Colonic mucosa (tissue), 4 donors: ENCODE measurements at regions not wholly inside any gene's neighbourhood (a gene's known extent, or its start where the extent isn't known, plus 50 kb on each side); places are given as distances from the start of the nearest gene placed in this dataset.
"Not testable (repeated sequence)": the region's sequence is repeated elsewhere in the genome, so short reads cannot be mapped to it uniquely, and the experiment has no call there.

ENCODE experiments used
- DNase-seq: peaks from one replicate; pipeline ENCODE4 v3.0.0-alpha.2; 2020
- H3K27ac ChIP-seq: fragments of 200-600 bp; one replicate; pipeline ENCODE4 v1.8.0; 2021
- H3K27me3 ChIP-seq: fragments of 200-600 bp; one replicate; pipeline ENCODE4 v1.8.0; 2021
- H3K36me3 ChIP-seq: fragments of 200-600 bp; one replicate; pipeline ENCODE4 v1.8.0; 2021
- H3K4me1 ChIP-seq: fragments of 200-600 bp; one replicate; pipeline ENCODE4 v1.8.0; 2021; ENCODE audit warnings: mild to moderate bottlenecking
- H3K4me3 ChIP-seq: fragments of 200-600 bp; one replicate; pipeline ENCODE4 v1.8.0; 2021
- H3K9ac ChIP-seq, 2 donors: one replicate each; pipeline ENCODE4 v1.7.0; 2013; ENCODE audit warnings: control low read depth in 2 of 2, low read depth in 2 of 2, low read length in 2 of 2
- H3K9me3 ChIP-seq: fragments of 200-600 bp; one replicate; pipeline ENCODE4 v1.8.0; 2021
- intact Hi-C: fragments of 100-400 bp; cut with DNase I; formaldehyde crosslinking; loops from one replicate; pipeline ENCODE4 v1.14.1; 2022
- TF ChIP-seq, protein P1 (sequence below): fragments of 200-600 bp; IDR thresholded peaks from one replicate; pipeline ENCODE4 v1.8.0; 2022; ENCODE audit warnings: antibody characterized with exemption, mild to moderate bottlenecking
- donor health status: healthy.
- donor health status: DM: no; HTN: no; CAD: no.
- donor health status: DM: no; HTN: no; CAD: no.

DNA sequence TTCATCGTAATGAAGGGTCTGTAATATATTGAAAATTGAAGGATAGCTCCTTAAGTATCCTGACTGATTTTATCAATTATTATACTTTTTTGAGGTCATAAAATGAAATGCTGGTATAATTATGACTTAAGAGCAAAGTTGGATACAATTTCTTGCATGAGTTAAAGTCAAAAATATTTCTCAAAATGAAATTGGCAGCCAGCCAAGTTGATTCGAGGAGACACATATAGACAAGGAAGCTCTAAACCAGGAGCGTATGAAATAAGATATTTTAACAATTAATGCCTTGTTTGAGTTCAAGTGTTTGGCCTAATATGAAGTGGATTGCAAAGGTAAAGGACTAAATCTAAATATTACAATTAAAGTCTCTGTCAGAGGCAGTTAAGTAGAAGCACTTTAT lies 260.4 kb upstream of the DSEL start:
- Histone ChIP-seq H3K9ac (no peak overlapping the region), H3K27ac (no peak overlapping the region), H3K4me3 (no peak overlapping the region), H3K36me3 (no peaks in the 10 kb centered on the region), H3K4me1 (no peaks in the 10 kb centered on the region), H3K27me3 (no peaks in the 10 kb centered on the region), H3K9me3 (peaks cover 4% of the 10 kb centered on the region)
- TF ChIP-seq, protein P1, sequence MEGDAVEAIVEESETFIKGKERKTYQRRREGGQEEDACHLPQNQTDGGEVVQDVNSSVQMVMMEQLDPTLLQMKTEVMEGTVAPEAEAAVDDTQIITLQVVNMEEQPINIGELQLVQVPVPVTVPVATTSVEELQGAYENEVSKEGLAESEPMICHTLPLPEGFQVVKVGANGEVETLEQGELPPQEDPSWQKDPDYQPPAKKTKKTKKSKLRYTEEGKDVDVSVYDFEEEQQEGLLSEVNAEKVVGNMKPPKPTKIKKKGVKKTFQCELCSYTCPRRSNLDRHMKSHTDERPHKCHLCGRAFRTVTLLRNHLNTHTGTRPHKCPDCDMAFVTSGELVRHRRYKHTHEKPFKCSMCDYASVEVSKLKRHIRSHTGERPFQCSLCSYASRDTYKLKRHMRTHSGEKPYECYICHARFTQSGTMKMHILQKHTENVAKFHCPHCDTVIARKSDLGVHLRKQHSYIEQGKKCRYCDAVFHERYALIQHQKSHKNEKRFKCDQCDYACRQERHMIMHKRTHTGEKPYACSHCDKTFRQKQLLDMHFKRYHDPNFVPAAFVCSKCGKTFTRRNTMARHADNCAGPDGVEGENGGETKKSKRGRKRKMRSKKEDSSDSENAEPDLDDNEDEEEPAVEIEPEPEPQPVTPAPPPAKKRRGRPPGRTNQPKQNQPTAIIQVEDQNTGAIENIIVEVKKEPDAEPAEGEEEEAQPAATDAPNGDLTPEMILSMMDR, result no peak
- no peak for DNase-seq
- intact Hi-C loops, result no loop called here

DNA sequence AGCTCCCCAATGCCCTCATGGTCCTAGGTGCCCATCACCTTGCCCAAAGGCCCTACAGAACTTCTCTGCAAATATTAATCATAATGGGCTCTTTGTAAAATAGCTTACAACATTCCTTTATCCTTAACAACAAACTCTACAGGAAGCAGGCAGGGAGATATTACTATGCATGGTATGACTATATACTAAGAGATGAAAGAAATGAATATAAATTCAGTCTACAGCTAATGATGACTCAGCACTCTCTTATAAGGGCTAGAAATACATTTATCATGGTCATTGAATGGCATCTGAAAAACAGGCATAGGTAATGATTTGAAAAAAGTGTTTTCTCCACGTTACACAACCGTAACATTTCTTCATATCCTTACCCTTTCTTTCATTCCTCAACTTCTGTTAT lies 254.8 kb upstream of the DSEL start:
- Histone ChIP-seq H3K4me3 (no peak overlapping the region), H3K27me3 (no peaks in the 10 kb centered on the region), H3K9ac (no peak overlapping the region), H3K27ac (no peak overlapping the region), H3K4me1 (no peaks in the 10 kb centered on the region), H3K36me3 (no peaks in the 10 kb centered on the region), H3K9me3 (peaks cover 5% of the 10 kb centered on the region)
- intact Hi-C loops, result no loop called here
- no peak for DNase-seq
- TF ChIP-seq, protein P1, result no peak

DNA sequence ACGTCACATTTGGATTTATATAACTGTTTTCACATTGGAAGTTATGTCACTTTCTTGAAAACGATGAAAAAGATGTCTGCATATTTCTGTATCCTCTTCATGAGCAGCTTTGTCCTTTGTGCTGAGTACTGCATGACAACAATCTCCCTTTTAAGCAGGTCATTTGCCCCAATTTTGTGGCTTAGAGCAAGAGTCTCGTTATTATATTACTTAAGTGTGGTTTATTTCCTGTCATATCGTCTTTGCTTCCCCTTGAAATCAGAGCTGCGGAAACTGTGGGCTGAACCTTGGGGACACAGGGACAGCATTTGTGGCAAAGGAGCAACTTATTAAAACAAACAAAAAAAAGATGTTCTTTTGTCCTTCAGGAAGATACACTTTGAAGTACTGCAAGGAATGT lies 254.0 kb upstream of the DSEL start:
- TF ChIP-seq, protein P1, result no peak
- H3K27ac ChIP-seq, result no peak overlapping the region
- H3K36me3 ChIP-seq, result no peaks in the 10 kb centered on the region
- H3K9ac ChIP-seq, result no peak overlapping the region
- no peak overlapping the region for H3K4me3 ChIP-seq
- H3K9me3 ChIP-seq, result peaks cover 5% of the 10 kb centered on the region
- intact Hi-C loops, result no loop called here
- no peak for DNase-seq
- H3K4me1 ChIP-seq, result no peaks in the 10 kb centered on the region
- no peaks in the 10 kb centered on the region for H3K27me3 ChIP-seq

DNA sequence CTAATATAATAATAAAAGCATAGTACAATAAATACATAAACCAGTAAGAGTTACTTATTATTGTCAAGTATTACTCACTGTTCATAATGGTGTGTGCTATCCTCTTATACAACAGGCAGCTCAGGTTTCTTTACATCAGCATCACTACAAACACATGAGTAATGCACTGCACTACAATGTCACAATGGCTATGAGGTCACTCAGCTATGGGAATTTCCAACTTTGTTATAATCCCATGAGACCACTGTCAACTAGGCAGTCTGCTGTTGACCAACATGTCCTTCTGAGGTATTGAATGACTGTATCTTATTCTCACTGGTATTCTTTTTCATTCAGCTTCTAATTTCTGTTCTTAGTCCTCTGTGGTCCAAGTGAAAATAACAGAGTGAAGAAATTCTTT lies 250.4 kb upstream of the DSEL start:
- peaks cover 1% of the 10 kb centered on the region for H3K9me3 ChIP-seq
- H3K9ac ChIP-seq, result no peak overlapping the region
- H3K36me3 ChIP-seq, result no peaks in the 10 kb centered on the region
- H3K27ac ChIP-seq, result no peak overlapping the region
- TF ChIP-seq, protein P1, result no peak
- no peaks in the 10 kb centered on the region for H3K27me3 ChIP-seq
- intact Hi-C loops, result no loop called here
- no peaks in the 10 kb centered on the region for H3K4me1 ChIP-seq
- no peak for DNase-seq
- no peak overlapping the region for H3K4me3 ChIP-seq

DNA sequence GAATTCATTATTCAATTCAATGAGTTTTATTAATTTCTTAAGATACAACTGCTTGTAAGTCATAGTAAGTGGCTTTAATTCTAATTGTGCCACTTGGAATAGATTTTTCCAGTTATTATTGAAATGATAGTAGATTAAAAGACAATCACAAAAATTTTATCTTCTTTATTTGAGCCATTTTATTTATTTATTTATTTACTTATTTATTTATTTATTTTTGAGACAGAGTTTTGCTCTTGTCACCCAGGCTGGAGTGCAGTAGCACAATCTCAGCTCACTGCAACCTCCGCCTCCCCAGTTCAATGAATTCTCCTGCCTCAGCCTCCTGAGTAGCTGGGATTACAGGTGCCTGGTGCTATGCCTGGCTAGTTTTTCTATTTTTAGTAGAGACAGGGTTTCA lies 235.7 kb upstream of the DSEL start:
- H3K9me3 ChIP-seq, H3K9ac ChIP-seq, H3K36me3 ChIP-seq, intact Hi-C loops, H3K4me1 ChIP-seq, H3K4me3 ChIP-seq, H3K27me3 ChIP-seq, H3K27ac ChIP-seq, DNase-seq: not testable (repeated sequence)

DNA sequence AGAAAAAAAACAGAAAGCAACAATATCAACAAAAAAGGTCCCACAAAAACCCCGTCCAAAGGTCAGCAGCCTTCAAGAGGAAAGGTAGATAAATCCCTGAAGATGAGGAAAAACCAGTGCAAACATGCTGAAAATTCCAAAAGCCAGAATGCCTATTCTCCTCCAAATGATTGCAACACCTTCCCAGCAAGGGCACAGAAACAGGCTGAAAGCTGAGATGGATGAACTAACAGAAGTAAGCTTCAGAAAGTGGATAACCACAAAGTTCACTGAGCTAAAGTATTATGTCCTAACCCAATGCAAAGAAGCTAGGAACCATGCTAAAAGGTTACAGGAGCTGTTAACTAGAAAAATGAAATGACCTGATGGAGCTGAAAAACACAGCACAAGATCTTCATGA lies 226.4 kb upstream of the DSEL start:
- no peak for DNase-seq
- TF ChIP-seq, protein P1, result no peak
- Histone ChIP-seq H3K36me3 (no peaks in the 10 kb centered on the region), H3K9ac (no peak overlapping the region), H3K27ac (no peak overlapping the region), H3K4me1 (no peaks in the 10 kb centered on the region), H3K27me3 (no peaks in the 10 kb centered on the region), H3K4me3 (no peak overlapping the region), H3K9me3 (no peaks in the 10 kb centered on the region)
- intact Hi-C loops, result no loop called here
